HEK293 (cell line): ENCODE measurements at regions not wholly inside any gene's neighbourhood (a gene's known extent, or its start where the extent isn't known, plus 50 kb on each side); places are given as distances from the start of the nearest gene placed in this dataset.

ENCODE experiments used
- CTCF ChIA-PET: fragments of 350-600 bp; formaldehyde crosslinking; extraction: SDS; loops from one replicate; lab custom pipeline; 2021; ENCODE audit warnings: antibody characterized with exemption; lab: Yijun Ruan, JAX
- POLR2A ChIA-PET: fragments of 300-600 bp; formaldehyde crosslinking; extraction: SDS; loops from one replicate; lab custom pipeline; 2020; ENCODE audit warnings: antibody characterized with exemption, inconsistent platforms; lab: Yijun Ruan, JAX
- H3K27ac ChIP-seq: fragments of 200-500 bp; sonication (Bioruptor generic); 2 replicates; pipeline ENCODE4 v1.5.1; 2014; ENCODE audit warnings: low read depth, low read length, control low read depth, inconsistent platforms; ENCODE audit errors: extremely low read depth
- H3K36me3 ChIP-seq, 2 experiments: fragments of 200-500 bp in 1 of 2; sonication (Bioruptor generic) in 1 of 2; 1 replicate in 1 of 2; 2 replicates in 1 of 2; pipeline ENCODE4 v1.5.1; 2014 to 2017; ENCODE audit warnings: inconsistent platforms in 2 of 2, low read length in 2 of 2; ENCODE audit not compliant: control insufficient read depth in 2 of 2, insufficient read depth in 1 of 2
- H3K4me1 ChIP-seq: fragments of 200-500 bp; sonication (Bioruptor generic); 2 replicates; pipeline ENCODE4 v1.5.1; 2014; ENCODE audit warnings: mild to moderate bottlenecking, low read length, inconsistent platforms; ENCODE audit not compliant: control insufficient read depth, insufficient read depth
- H3K4me3 ChIP-seq: 2 replicates; pipeline ENCODE4 v1.5.1; 2011; ENCODE audit warnings: low read depth, mild to moderate bottlenecking, control low read depth, low read length, moderate library complexity
- H3K9me3 ChIP-seq: fragments of 200-500 bp; sonication (Bioruptor generic); 2 replicates; pipeline ENCODE4 v1.5.1; 2014; ENCODE audit warnings: low read depth, low read length, inconsistent platforms; ENCODE audit not compliant: control insufficient read depth, insufficient read depth
- BCL11A ChIP-seq: fragments of 450-650 bp; formaldehyde crosslinking; IDR thresholded peaks from 2 replicates; pipeline ENCODE4 v1.5.1; 2016; ENCODE audit warnings: low read depth, missing biosample characterization, missing genetic modification characterization
- GLIS2 ChIP-seq: fragments of 450-650 bp; formaldehyde crosslinking; IDR thresholded peaks from 2 replicates; pipeline ENCODE4 v1.5.1; 2016; ENCODE audit warnings: missing biosample characterization, missing genetic modification characterization
- HOXA7 ChIP-seq: sonication (generic); formaldehyde crosslinking; IDR thresholded peaks from 2 replicates; pipeline ENCODE4 v1.8.1; 2022; ENCODE audit warnings: missing genetic modification reagents, borderline replicate concordance
- SCRT2 ChIP-seq: fragments of 450-650 bp; formaldehyde crosslinking; IDR thresholded peaks from 2 replicates; pipeline ENCODE4 v1.5.1; 2016; ENCODE audit warnings: missing biosample characterization, missing genetic modification characterization
- SP7 ChIP-seq: fragments of 450-650 bp; formaldehyde crosslinking; IDR thresholded peaks from 2 replicates; pipeline ENCODE4 v1.5.1; 2016; ENCODE audit warnings: missing biosample characterization, missing genetic modification characterization
- WT1 ChIP-seq: fragments of 450-650 bp; formaldehyde crosslinking; IDR thresholded peaks from 2 replicates; pipeline ENCODE4 v1.5.1; 2016; ENCODE audit warnings: missing biosample characterization, missing genetic modification characterization
- ZNF121 ChIP-seq: fragments of 450-650 bp; formaldehyde crosslinking; IDR thresholded peaks from 2 replicates; pipeline ENCODE4 v1.5.1; 2016; ENCODE audit warnings: missing biosample characterization, missing genetic modification characterization
- ZNF169 ChIP-seq: fragments of 450-650 bp; formaldehyde crosslinking; IDR thresholded peaks from 2 replicates; pipeline ENCODE4 v1.5.1; 2016; ENCODE audit warnings: missing biosample characterization, missing genetic modification characterization
- ZNF2 ChIP-seq: fragments of 450-650 bp; formaldehyde crosslinking; IDR thresholded peaks from 2 replicates; pipeline ENCODE4 v1.5.1; 2016; ENCODE audit warnings: missing biosample characterization, missing genetic modification characterization
- ZNF211 ChIP-seq: fragments of 450-650 bp; formaldehyde crosslinking; IDR thresholded peaks from 2 replicates; pipeline ENCODE4 v1.5.1; 2016; ENCODE audit warnings: low read depth, missing biosample characterization, missing genetic modification characterization
- ZNF239 ChIP-seq: fragments of 450-650 bp; formaldehyde crosslinking; IDR thresholded peaks from 2 replicates; pipeline ENCODE4 v1.5.1; 2016; ENCODE audit warnings: missing biosample characterization, missing genetic modification characterization
- ZNF274 ChIP-seq, 2 experiments: fragments of 200-500 bp in 1 of 2; fragments of 450-650 bp in 1 of 2; sonication (Bioruptor generic) in 1 of 2; formaldehyde crosslinking in 1 of 2; IDR thresholded peaks; 2 replicates each; pipeline versions ENCODE4 v1.5.1 to v1.6.1; 2014 to 2016; ENCODE audit warnings: borderline replicate concordance in 1 of 2, inconsistent platforms in 1 of 2, low read length in 1 of 2, missing biosample characterization in 1 of 2, missing genetic modification characterization in 1 of 2
- ZNF501 ChIP-seq: fragments of 450-650 bp; formaldehyde crosslinking; IDR thresholded peaks from 2 replicates; pipeline ENCODE4 v1.5.1; 2016; ENCODE audit warnings: missing biosample characterization, missing genetic modification characterization
- ZNF530 ChIP-seq: fragments of 450-650 bp; formaldehyde crosslinking; IDR thresholded peaks from 2 replicates; pipeline ENCODE4 v1.5.1; 2016; ENCODE audit warnings: low read depth, missing biosample characterization, missing genetic modification characterization
- ZNF548 ChIP-seq: fragments of 450-650 bp; formaldehyde crosslinking; IDR thresholded peaks from 2 replicates; pipeline ENCODE4 v1.5.1; 2016; ENCODE audit warnings: missing biosample characterization, missing genetic modification characterization
- ZNF621 ChIP-seq: fragments of 450-650 bp; formaldehyde crosslinking; IDR thresholded peaks from 2 replicates; pipeline ENCODE4 v1.5.1; 2017; ENCODE audit warnings: missing biosample characterization, missing genetic modification characterization
- ZNF660 ChIP-seq: fragments of 450-650 bp; IDR thresholded peaks from 2 replicates; pipeline ENCODE4 v1.5.1; 2018; ENCODE audit warnings: missing biosample characterization, mild to moderate bottlenecking, missing genetic modification characterization
- ZNF830 ChIP-seq: fragments of 450-650 bp; IDR thresholded peaks from 2 replicates; pipeline ENCODE4 v1.5.0; 2018; ENCODE audit warnings: missing biosample characterization, missing genetic modification characterization, low read depth, mild to moderate bottlenecking, moderate library complexity
- TF ChIP-seq, protein P1 (sequence below): fragments of 450-650 bp; formaldehyde crosslinking; IDR thresholded peaks from 2 replicates; pipeline ENCODE4 v1.5.1; 2016; ENCODE audit warnings: missing biosample characterization, missing genetic modification characterization
- TF ChIP-seq, protein P2 (sequence below): fragments of 450-650 bp; formaldehyde crosslinking; IDR thresholded peaks from 2 replicates; pipeline ENCODE4 v1.5.1; 2016; ENCODE audit warnings: missing biosample characterization, missing genetic modification characterization
- TF ChIP-seq, protein P3 (sequence below): fragments of 450-650 bp; formaldehyde crosslinking; IDR thresholded peaks from 2 replicates; pipeline ENCODE4 v1.5.1; 2016; ENCODE audit warnings: missing biosample characterization, missing genetic modification characterization
- TF ChIP-seq, protein P4 (sequence below): fragments of 450-650 bp; formaldehyde crosslinking; IDR thresholded peaks from 2 replicates; pipeline ENCODE4 v1.5.1; 2016; ENCODE audit warnings: missing biosample characterization, missing genetic modification characterization
- TF ChIP-seq, protein P5 (sequence below): fragments of 450-650 bp; formaldehyde crosslinking; IDR thresholded peaks from 2 replicates; pipeline ENCODE4 v1.5.1; 2017; ENCODE audit warnings: missing biosample characterization, missing genetic modification characterization

DNA sequence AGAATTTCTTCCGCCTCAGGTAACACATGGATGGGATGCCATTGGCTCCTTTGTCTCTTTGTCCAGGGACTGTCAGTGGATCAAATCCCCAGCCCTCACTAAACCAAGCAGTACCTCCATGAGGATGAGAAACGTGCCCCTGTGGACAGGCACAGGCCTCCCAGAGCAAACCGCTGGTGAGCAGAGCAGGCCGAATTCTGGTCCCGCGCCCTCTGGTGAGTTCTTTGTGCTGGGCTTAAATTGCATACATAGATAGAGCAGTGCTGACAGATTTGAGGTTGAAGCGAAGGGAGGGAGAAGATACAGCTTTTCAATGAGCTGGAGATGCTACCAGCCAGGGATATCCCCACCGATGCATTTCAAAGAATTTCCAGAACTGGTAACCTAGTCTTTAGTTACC is 143.8 kb downstream of the HSD17B3 start:
- ChIA-PET CTCF (no interaction called here), POLR2A (no interaction called here)
- H3K27ac ChIP-seq, result no peak overlapping the region
- no peaks in the 10 kb centered on the region for H3K4me1 ChIP-seq
- H3K36me3 ChIP-seq, result no peaks in the 10 kb centered on the region
- no peak for TF ChIP-seq ZNF548 (tag by site-specific recombination)
- TF ChIP-seq ZNF169 (tag by site-specific recombination), result no peak
- no peak for TF ChIP-seq SP7
- no peak for TF ChIP-seq ZNF121 (tag by site-specific recombination)
- TF ChIP-seq, protein P1, sequence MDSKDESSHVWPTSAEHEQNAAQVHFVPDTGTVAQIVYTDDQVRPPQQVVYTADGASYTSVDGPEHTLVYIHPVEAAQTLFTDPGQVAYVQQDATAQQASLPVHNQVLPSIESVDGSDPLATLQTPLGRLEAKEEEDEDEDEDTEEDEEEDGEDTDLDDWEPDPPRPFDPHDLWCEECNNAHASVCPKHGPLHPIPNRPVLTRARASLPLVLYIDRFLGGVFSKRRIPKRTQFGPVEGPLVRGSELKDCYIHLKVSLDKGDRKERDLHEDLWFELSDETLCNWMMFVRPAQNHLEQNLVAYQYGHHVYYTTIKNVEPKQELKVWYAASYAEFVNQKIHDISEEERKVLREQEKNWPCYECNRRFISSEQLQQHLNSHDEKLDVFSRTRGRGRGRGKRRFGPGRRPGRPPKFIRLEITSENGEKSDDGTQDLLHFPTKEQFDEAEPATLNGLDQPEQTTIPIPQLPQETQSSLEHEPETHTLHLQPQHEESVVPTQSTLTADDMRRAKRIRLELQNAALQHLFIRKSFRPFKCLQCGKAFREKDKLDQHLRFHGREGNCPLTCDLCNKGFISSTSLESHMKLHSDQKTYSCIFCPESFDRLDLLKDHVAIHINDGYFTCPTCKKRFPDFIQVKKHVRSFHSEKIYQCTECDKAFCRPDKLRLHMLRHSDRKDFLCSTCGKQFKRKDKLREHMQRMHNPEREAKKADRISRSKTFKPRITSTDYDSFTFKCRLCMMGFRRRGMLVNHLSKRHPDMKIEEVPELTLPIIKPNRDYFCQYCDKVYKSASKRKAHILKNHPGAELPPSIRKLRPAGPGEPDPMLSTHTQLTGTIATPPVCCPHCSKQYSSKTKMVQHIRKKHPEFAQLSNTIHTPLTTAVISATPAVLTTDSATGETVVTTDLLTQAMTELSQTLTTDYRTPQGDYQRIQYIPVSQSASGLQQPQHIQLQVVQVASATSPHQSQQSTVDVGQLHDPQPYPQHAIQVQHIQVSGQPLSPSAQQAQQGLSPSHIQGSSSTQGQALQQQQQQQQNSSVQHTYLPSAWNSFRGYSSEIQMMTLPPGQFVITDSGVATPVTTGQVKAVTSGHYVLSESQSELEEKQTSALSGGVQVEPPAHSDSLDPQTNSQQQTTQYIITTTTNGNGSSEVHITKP (tag by site-specific recombination), result no peak
- TF ChIP-seq ZNF530 (tag by site-specific recombination), result no peak
- no peak for TF ChIP-seq BCL11A (tag by site-specific recombination)
- TF ChIP-seq, protein P2, sequence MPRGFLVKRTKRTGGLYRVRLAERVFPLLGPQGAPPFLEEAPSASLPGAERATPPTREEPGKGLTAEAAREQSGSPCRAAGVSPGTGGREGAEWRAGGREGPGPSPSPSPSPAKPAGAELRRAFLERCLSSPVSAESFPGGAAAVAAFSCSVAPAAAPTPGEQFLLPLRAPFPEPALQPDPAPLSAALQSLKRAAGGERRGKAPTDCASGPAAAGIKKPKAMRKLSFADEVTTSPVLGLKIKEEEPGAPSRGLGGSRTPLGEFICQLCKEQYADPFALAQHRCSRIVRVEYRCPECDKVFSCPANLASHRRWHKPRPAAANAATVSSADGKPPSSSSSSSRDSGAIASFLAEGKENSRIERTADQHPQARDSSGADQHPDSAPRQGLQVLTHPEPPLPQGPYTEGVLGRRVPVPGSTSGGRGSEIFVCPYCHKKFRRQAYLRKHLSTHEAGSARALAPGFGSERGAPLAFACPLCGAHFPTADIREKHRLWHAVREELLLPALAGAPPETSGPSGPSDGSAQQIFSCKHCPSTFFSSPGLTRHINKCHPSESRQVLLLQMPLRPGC, result no peak
- TF ChIP-seq ZNF211 (tag by site-specific recombination), result no peak
- TF ChIP-seq ZNF501 (tag by site-specific recombination), result no peak
- TF ChIP-seq ZNF2, result no peak
- no peak for TF ChIP-seq ZNF621 (tag by site-specific recombination)
- TF ChIP-seq, protein P3, sequence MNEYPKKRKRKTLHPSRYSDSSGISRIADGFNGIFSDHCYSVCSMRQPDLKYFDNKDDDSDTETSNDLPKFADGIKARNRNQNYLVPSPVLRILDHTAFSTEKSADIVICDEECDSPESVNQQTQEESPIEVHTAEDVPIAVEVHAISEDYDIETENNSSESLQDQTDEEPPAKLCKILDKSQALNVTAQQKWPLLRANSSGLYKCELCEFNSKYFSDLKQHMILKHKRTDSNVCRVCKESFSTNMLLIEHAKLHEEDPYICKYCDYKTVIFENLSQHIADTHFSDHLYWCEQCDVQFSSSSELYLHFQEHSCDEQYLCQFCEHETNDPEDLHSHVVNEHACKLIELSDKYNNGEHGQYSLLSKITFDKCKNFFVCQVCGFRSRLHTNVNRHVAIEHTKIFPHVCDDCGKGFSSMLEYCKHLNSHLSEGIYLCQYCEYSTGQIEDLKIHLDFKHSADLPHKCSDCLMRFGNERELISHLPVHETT, result no peak
- TF ChIP-seq WT1 (tag by site-specific recombination), result no peak
- TF ChIP-seq, protein P4, sequence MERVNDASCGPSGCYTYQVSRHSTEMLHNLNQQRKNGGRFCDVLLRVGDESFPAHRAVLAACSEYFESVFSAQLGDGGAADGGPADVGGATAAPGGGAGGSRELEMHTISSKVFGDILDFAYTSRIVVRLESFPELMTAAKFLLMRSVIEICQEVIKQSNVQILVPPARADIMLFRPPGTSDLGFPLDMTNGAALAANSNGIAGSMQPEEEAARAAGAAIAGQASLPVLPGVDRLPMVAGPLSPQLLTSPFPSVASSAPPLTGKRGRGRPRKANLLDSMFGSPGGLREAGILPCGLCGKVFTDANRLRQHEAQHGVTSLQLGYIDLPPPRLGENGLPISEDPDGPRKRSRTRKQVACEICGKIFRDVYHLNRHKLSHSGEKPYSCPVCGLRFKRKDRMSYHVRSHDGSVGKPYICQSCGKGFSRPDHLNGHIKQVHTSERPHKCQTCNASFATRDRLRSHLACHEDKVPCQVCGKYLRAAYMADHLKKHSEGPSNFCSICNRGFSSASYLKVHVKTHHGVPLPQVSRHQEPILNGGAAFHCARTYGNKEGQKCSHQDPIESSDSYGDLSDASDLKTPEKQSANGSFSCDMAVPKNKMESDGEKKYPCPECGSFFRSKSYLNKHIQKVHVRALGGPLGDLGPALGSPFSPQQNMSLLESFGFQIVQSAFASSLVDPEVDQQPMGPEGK (tag by site-specific recombination), result no peak
- no peak for TF ChIP-seq ZNF239 (tag by site-specific recombination)
- TF ChIP-seq, protein P5, sequence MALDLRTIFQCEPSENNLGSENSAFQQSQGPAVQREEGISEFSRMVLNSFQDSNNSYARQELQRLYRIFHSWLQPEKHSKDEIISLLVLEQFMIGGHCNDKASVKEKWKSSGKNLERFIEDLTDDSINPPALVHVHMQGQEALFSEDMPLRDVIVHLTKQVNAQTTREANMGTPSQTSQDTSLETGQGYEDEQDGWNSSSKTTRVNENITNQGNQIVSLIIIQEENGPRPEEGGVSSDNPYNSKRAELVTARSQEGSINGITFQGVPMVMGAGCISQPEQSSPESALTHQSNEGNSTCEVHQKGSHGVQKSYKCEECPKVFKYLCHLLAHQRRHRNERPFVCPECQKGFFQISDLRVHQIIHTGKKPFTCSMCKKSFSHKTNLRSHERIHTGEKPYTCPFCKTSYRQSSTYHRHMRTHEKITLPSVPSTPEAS (tag by site-specific recombination), result no peak
- no peaks in the 10 kb centered on the region for H3K9me3 ChIP-seq
- no peak overlapping the region for H3K4me3 ChIP-seq

DNA sequence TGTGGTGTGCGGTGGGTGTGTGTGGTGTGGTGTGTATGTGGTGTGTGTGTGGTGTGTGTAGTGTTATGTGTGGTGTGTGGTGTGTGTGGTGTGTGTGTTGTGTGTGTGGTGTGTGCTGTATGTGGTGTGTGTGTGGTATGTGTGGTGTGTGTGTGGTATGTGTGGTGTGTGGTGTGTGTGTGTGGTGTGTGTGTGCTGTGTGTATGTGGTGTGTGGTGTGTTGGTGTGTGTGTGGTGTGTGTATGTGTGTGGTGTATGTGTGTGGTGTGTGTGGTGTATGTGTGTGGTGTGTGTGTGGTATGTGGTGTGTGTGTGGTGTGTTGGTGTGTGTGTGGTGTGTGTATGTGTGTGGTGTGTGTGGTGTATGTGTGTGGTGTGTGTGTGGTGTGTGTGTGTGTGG is 144.3 kb downstream of the HSD17B3 start:
- no peak overlapping the region for H3K27ac ChIP-seq
- H3K9me3 ChIP-seq, result no peaks in the 10 kb centered on the region
- H3K4me1 ChIP-seq, result no peaks in the 10 kb centered on the region
- ChIA-PET POLR2A (no interaction called here), CTCF (no interaction called here)
- H3K36me3 ChIP-seq, result no peaks in the 10 kb centered on the region
- TF ChIP-seq SCRT2 (tag by site-specific recombination) (no peak), ZNF830 (no peak), ZNF501 (tag by site-specific recombination) (no peak), SP7 (no peak), ZNF274 (IDR thresholded peaks at IDR 0.05; ENCODE audit: low read length) (no peak), ZNF274 (tag by site-specific recombination; IDR thresholded peaks at IDR 0.05; ENCODE audit: borderline replicate concordance) (no peak), GLIS2 (tag by site-specific recombination) (no peak), ZNF660 (tag by site-specific recombination) (no peak), HOXA7 (CRISPR knock-in tag) (no peak)
- no peak overlapping the region for H3K4me3 ChIP-seq
